Tibial nerve (tissue), 4 donors: ENCODE measurements at regions not wholly inside any gene's neighbourhood (a gene's known extent, or its start where the extent isn't known, plus 50 kb on each side); places are given as distances from the start of the nearest gene placed in this dataset.

Experiments
- DNase-seq, 2 donors: peaks; one replicate each; pipeline ENCODE4 v3.0.0-alpha.2; 2019; ENCODE audit warnings: low spot score in 2 of 2
- H3K27ac ChIP-seq, 4 donors: fragments of 200-600 bp; sonication (generic) in 3 of 4; one replicate each; pipeline ENCODE4 v1.5.1; 2017 to 2019; ENCODE audit warnings: mild to moderate bottlenecking in 1 of 4
- H3K27me3 ChIP-seq, 2 donors: fragments of 200-600 bp; sonication (generic) in 1 of 2; one replicate each; pipeline versions ENCODE4 v1.5.1 to v1.6.0; 2017 to 2019
- H3K36me3 ChIP-seq, 3 donors: fragments of 200-600 bp; sonication (generic); one replicate each; pipeline ENCODE4 v1.5.1; 2018 to 2019
- H3K4me1 ChIP-seq, 4 donors: fragments of 200-600 bp; sonication (generic) in 3 of 4; one replicate each; pipeline ENCODE4 v1.5.1; 2017 to 2019
- H3K4me3 ChIP-seq, 4 donors: fragments of 200-600 bp; sonication (generic) in 3 of 4; one replicate each; pipeline ENCODE4 v1.5.1; 2017 to 2019; ENCODE audit warnings: mild to moderate bottlenecking in 1 of 4, moderate library complexity in 1 of 4
- H3K9me3 ChIP-seq, 4 donors: fragments of 200-600 bp; sonication (generic) in 3 of 4; one replicate each; pipeline ENCODE4 v1.5.1; 2017 to 2019
- CTCF ChIP-seq, 5 experiments: fragments of 200-600 bp in 3 of 5; fragments of 450-650 bp in 2 of 5; sonication (generic) in 3 of 5; IDR thresholded peaks; one replicate each; pipeline ENCODE4 v1.5.1; 2016 to 2019; ENCODE audit warnings: antibody characterized with exemption in 5 of 5, mild to moderate bottlenecking in 3 of 5, moderate library complexity in 2 of 5
- EP300 ChIP-seq, 2 donors: sonication (generic); formaldehyde crosslinking; IDR thresholded peaks; one replicate each; pipeline ENCODE4 v1.6.1; 2017; ENCODE audit warnings: antibody characterized with exemption in 2 of 2, mild to moderate bottlenecking in 1 of 2
- POLR2A ChIP-seq, 2 donors: fragments of 450-650 bp; IDR thresholded peaks; one replicate each; pipeline ENCODE4 v1.6.1; 2017; ENCODE audit warnings: antibody characterized with exemption in 2 of 2, mild to moderate bottlenecking in 2 of 2, moderate library complexity in 2 of 2
- WGBS, 2 donors: methylation state at CpG; one replicate each; pipeline ENCODE4 v1.1.5; 2018; 5-methylcytosine and 5-hydroxymethylcytosine counted together

GRCh38 chr5:158207733-158208132, 348.8 kb upstream of the CLINT1 start:
- WGBS, 2 donors = 90% methylated on average over 10 of the region's 10 CpGs
- H3K36me3 ChIP-seq = no peaks in the 10 kb centered on the region
- no peaks in the 10 kb centered on the region for H3K27me3 ChIP-seq
- no peaks in the 10 kb centered on the region for H3K4me1 ChIP-seq
- TF ChIP-seq CTCF (IDR thresholded peaks at IDR 0.05) (no peak), EP300 (IDR thresholded peaks at IDR 0.05) (no peak), POLR2A (IDR thresholded peaks at IDR 0.05) (no peak)
- DNase-seq = no peak
- H3K9me3 ChIP-seq = no peaks in the 10 kb centered on the region
- H3K4me3 ChIP-seq = no peak overlapping the region
- H3K27ac ChIP-seq = no peak overlapping the region

GRCh38 chr5:158205992-158206391, 347.0 kb upstream of the CLINT1 start:
- Histone ChIP-seq H3K4me1 (no peaks in the 10 kb centered on the region), H3K36me3 (no peaks in the 10 kb centered on the region), H3K4me3 (no peak overlapping the region), H3K9me3 (no peaks in the 10 kb centered on the region), H3K27ac (no peak overlapping the region), H3K27me3 (no peaks in the 10 kb centered on the region)
- DNase-seq = no peak
- no peak for TF ChIP-seq POLR2A (IDR thresholded peaks at IDR 0.05)
- TF ChIP-seq EP300 (IDR thresholded peaks at IDR 0.05) = no peak
- no peak for TF ChIP-seq CTCF (IDR thresholded peaks at IDR 0.05)
- 92 to 94% methylated on average over 2 of the region's 2 CpGs for WGBS, 2 donors

GRCh38 chr5:158203261-158203660, 344.3 kb upstream of the CLINT1 start:
- no peaks in the 10 kb centered on the region for H3K4me1 ChIP-seq
- H3K36me3 ChIP-seq = no peaks in the 10 kb centered on the region
- no peak overlapping the region for H3K4me3 ChIP-seq
- H3K9me3 ChIP-seq = no peaks in the 10 kb centered on the region
- no peaks in the 10 kb centered on the region for H3K27me3 ChIP-seq
- TF ChIP-seq POLR2A (IDR thresholded peaks at IDR 0.05) = no peak
- no peak for TF ChIP-seq EP300 (IDR thresholded peaks at IDR 0.05)
- no peak for TF ChIP-seq CTCF (IDR thresholded peaks at IDR 0.05)
- WGBS, 2 donors = 74 to 75% methylated on average over 8 of the region's 8 CpGs
- no peak for DNase-seq
- no peak overlapping the region for H3K27ac ChIP-seq

- TF ChIP-seq EP300 (IDR thresholded peaks at IDR 0.05) (no peak), CTCF (IDR thresholded peaks at IDR 0.05) (no peak), POLR2A (IDR thresholded peaks at IDR 0.05) (no peak)
- H3K27me3 ChIP-seq = no peaks in the 10 kb centered on the region
- H3K4me3 ChIP-seq = no peak overlapping the region
- H3K9me3 ChIP-seq = no peaks in the 10 kb centered on the region
- no peak for DNase-seq
- H3K36me3 ChIP-seq = no peaks in the 10 kb centered on the region
- no peak overlapping the region for H3K27ac ChIP-seq
- 78 to 79% methylated on average over 7 of the region's 7 CpGs for WGBS, 2 donors
- H3K4me1 ChIP-seq = no peaks in the 10 kb centered on the region
Measured at GRCh38 chr5:158202801-158203200, 343.9 kb upstream of the CLINT1 start.

- no peak for DNase-seq
- H3K4me3 ChIP-seq = no peak overlapping the region
- H3K36me3 ChIP-seq = no peaks in the 10 kb centered on the region
- no peaks in the 10 kb centered on the region for H3K27me3 ChIP-seq
- 65 to 84% methylated on average over 4 of the region's 4 CpGs for WGBS, 2 donors
- H3K9me3 ChIP-seq = no peaks in the 10 kb centered on the region
- H3K4me1 ChIP-seq = no peaks in the 10 kb centered on the region
- H3K27ac ChIP-seq = no peak overlapping the region
- TF ChIP-seq EP300 (IDR thresholded peaks at IDR 0.05) (no peak), POLR2A (IDR thresholded peaks at IDR 0.05) (no peak), CTCF (IDR thresholded peaks at IDR 0.05) (no peak)
Measured at GRCh38 chr5:158200619-158201018, 341.7 kb upstream of the CLINT1 start.
